Thyroid gland (tissue), 4 donors: ENCODE measurements at regions not wholly inside any gene's neighbourhood (a gene's known extent, or its start where the extent isn't known, plus 50 kb on each side); places are given as distances from the start of the nearest gene placed in this dataset.
"Not testable (repeated sequence)": the region's sequence is repeated elsewhere in the genome, so short reads cannot be mapped to it uniquely, and the experiment has no call there.

Experiments
- CTCF ChIP-seq, 6 experiments: fragments of 200-600 bp in 3 of 6; fragments of 450-650 bp in 3 of 6; sonication (generic) in 3 of 6; IDR thresholded peaks; one replicate each; pipeline ENCODE4 v1.5.1; 2016 to 2019; ENCODE audit warnings: antibody characterized with exemption in 6 of 6, mild to moderate bottlenecking in 2 of 6, inconsistent platforms in 1 of 6, moderate library complexity in 1 of 6
- POLR2A ChIP-seq, 2 donors: fragments of 450-650 bp; IDR thresholded peaks; one replicate each; pipeline ENCODE4 v1.6.1; 2017; ENCODE audit warnings: antibody characterized with exemption in 2 of 2, mild to moderate bottlenecking in 2 of 2, moderate library complexity in 1 of 2

GRCh38 chr3:101975415-101975814 lies 126.1 kb downstream of the NFKBIZ start:
- not testable (repeated sequence) for TF ChIP-seq CTCF, POLR2A (IDR thresholded peaks at IDR 0.05)
